Kidney (tissue), 13 donors: ENCODE measurements at regions not wholly inside any gene's neighbourhood (a gene's known extent, or its start where the extent isn't known, plus 50 kb on each side); places are given as distances from the start of the nearest gene placed in this dataset.

Experiments used
- DNase-seq, 5 donors: peaks; one replicate each; pipeline ENCODE4 v3.0.0-alpha.2; 2013 to 2020
- FAIRE-seq: peaks from 2 replicates; lab custom pipeline; 2012; peaks lifted over from hg19 to GRCh38; lab: Jason Lieb, UNC
- H3K27ac ChIP-seq, 2 donors: one replicate each; pipeline ENCODE4 v1.7.0; 2013; ENCODE audit warnings: low read depth in 2 of 2, low read length in 2 of 2, inconsistent platforms in 1 of 2
- H3K27me3 ChIP-seq: one replicate; pipeline ENCODE4 v1.7.1; 2013; ENCODE audit warnings: low read length, inconsistent platforms; ENCODE audit not compliant: control insufficient read depth, insufficient read depth
- H3K36me3 ChIP-seq, 3 donors: one replicate each; pipeline versions ENCODE4 v1.7.0 to v1.7.1; 2013; ENCODE audit warnings: low read length in 3 of 3, control low read depth in 1 of 3, inconsistent platforms in 1 of 3; ENCODE audit not compliant: insufficient read depth in 3 of 3, control insufficient read depth in 2 of 3
- H3K4me1 ChIP-seq, 3 donors: one replicate each; pipeline versions ENCODE4 v1.7.0 to v1.7.1; 2013; ENCODE audit warnings: low read length in 3 of 3, inconsistent platforms in 1 of 3, low read depth in 1 of 3; ENCODE audit not compliant: control insufficient read depth in 2 of 3, insufficient read depth in 2 of 3
- H3K4me3 ChIP-seq, 3 donors: one replicate each; pipeline versions ENCODE4 v1.7.0 to v1.8.1; 2013; ENCODE audit warnings: low read length in 3 of 3, control low read depth in 1 of 3, inconsistent platforms in 1 of 3
- H3K9ac ChIP-seq, 3 donors: one replicate each; pipeline versions ENCODE4 v1.7.0 to v1.7.1; 2013; ENCODE audit warnings: low read length in 3 of 3, control low read depth in 1 of 3, inconsistent platforms in 1 of 3
- H3K9me3 ChIP-seq, 3 donors: one replicate each; pipeline versions ENCODE4 v1.7.0 to v1.7.1; 2013; ENCODE audit warnings: low read length in 3 of 3, control low read depth in 1 of 3, inconsistent platforms in 1 of 3; ENCODE audit not compliant: control insufficient read depth in 2 of 3, insufficient read depth in 1 of 3
- intact Hi-C: fragments of 100-400 bp; cut with DNase I; formaldehyde crosslinking; loops from one replicate; pipeline ENCODE4 v1.11.1; 2022
- TF ChIP-seq, protein P1 (sequence below): IDR thresholded peaks from 3 replicates; pipeline ENCODE4 v1.5.1; 2012; ENCODE audit warnings: mild to moderate bottlenecking, moderate library complexity, borderline replicate concordance; ENCODE audit not compliant: insufficient read depth; ENCODE audit errors: extremely low read depth
- donor health status: control.
- donor health status: control.
- donor health status: control.
- donor health status: control.
- donor health status: control.
- donor health status: DM: yes; HTN: yes; CAD: no.
- donor health status: Normal renal cell carcinoma (clear cell type).

DNA sequence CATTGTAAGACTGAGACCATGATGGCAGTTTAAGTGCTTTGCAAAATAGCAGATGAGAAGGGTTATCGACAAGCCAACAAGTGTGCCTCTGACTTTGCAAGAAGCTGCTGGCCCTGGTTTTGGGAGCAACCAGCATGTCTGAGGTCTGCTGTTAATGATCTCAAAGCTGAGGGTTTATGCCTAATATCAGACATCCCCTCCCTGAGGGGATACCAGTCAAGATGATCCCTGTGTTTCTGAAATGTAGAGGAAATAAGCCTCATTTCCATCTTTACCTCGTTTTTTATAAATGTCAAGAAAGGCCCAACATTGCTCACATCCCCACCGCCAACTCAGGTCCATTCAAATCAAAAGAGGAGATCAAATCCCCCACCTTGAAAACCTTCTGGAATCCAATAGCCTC, 120.6 kb downstream of the MYCN start:
- H3K9me3 ChIP-seq, result peaks cover 0 to 9% (median 0%) of the 10 kb centered on the region in 3 donors
- DNase-seq (no peak), FAIRE-seq (no peak)
- no peaks in the 10 kb centered on the region for H3K27me3 ChIP-seq
- H3K4me1 ChIP-seq, result no peaks in the 10 kb centered on the region
- intact Hi-C loops, result no loop called here
- H3K9ac ChIP-seq, result no peak overlapping the region
- no peak overlapping the region for H3K4me3 ChIP-seq
- TF ChIP-seq, protein P1, sequence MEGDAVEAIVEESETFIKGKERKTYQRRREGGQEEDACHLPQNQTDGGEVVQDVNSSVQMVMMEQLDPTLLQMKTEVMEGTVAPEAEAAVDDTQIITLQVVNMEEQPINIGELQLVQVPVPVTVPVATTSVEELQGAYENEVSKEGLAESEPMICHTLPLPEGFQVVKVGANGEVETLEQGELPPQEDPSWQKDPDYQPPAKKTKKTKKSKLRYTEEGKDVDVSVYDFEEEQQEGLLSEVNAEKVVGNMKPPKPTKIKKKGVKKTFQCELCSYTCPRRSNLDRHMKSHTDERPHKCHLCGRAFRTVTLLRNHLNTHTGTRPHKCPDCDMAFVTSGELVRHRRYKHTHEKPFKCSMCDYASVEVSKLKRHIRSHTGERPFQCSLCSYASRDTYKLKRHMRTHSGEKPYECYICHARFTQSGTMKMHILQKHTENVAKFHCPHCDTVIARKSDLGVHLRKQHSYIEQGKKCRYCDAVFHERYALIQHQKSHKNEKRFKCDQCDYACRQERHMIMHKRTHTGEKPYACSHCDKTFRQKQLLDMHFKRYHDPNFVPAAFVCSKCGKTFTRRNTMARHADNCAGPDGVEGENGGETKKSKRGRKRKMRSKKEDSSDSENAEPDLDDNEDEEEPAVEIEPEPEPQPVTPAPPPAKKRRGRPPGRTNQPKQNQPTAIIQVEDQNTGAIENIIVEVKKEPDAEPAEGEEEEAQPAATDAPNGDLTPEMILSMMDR, result no peak
- H3K36me3 ChIP-seq, result no peaks in the 10 kb centered on the region
- no peak overlapping the region for H3K27ac ChIP-seq

DNA sequence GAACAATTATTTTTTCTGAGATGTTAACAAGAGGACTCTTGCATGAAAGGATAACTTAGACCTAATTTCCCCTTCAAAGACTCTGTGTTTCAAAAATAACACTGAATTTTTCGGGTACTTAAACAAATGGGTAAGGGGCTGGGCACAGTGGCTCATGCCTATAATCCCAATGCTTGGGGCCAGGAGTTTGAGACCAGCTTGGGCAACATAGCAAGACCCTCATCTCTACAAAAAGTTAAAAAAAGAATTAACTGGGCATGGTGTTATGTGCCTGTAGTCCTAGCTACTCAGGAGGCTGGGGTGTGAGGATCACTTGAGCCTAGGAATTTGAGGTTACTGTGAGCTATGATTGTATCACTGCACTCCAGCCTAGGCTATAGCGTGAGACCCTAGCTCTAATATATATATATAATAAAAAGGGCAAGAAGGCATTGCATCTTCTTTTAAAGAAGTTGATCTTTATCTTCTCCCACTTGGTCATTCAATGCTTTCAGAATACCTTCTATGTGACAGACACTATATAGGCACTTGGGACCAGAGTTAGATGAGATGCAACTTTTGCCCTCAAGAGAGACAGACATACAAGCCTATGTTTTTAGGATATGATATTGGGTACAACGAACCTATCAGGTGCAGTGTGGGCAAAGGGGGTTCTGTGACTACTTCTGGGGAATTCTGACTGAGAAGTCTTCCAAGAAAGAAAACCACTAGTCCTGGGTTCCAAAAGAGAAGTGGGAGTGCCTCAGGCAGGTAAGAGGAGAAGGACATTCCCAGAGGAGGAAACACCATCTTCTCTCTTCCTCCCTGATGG, 120.0 kb downstream of the MYCN start:
- H3K9me3 ChIP-seq, result peaks cover 0 to 9% (median 0%) of the 10 kb centered on the region in 3 donors
- no peaks in the 10 kb centered on the region for H3K36me3 ChIP-seq
- no peak overlapping the region for H3K27ac ChIP-seq
- no peak overlapping the region for H3K9ac ChIP-seq
- TF ChIP-seq, protein P1, result no peak
- no peaks in the 10 kb centered on the region for H3K4me1 ChIP-seq
- H3K4me3 ChIP-seq, result no peak overlapping the region
- intact Hi-C loops, result no loop called here
- H3K27me3 ChIP-seq, result no peaks in the 10 kb centered on the region
- FAIRE-seq (no peak), DNase-seq (no peak)

DNA sequence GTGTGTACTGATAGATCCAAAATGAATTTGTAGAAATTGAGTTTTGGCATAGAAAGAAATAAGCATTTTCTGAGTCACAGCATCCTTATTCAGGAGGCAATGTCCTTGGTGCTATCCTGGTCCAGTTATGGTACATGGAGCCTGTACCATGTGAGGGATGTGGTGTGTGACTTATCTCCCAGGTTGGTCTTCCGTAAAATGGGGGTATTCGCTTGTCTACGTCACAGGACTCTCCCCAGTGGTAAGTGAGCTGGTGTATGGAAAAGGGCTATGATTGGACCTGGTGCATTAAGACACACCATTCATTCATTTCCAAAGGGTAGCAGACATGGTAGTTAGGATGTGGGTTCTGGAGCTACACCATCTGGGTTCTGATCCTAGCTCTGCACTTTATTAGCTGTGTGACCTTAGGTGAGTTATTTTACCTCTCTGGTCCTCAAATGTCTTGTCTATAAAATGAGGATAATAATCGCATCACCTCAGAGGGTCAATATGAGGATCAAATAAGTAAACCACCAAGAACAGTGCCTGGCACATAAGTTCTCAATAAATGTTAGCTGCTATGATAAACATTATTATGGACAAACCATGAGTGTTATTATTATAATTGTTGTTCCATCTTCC, 119.2 kb downstream of the MYCN start:
- TF ChIP-seq, protein P1, result no peak
- FAIRE-seq (no peak), DNase-seq (no peak)
- Histone ChIP-seq H3K27ac (no peak overlapping the region), H3K4me1 (no peaks in the 10 kb centered on the region), H3K4me3 (no peak overlapping the region), H3K9ac (no peak overlapping the region), H3K9me3 (peaks cover 0 to 9% (median 0%) of the 10 kb centered on the region in 3 donors), H3K36me3 (no peaks in the 10 kb centered on the region), H3K27me3 (no peaks in the 10 kb centered on the region)
- intact Hi-C loops, result no loop called here
